Fibroblast of mammary gland (primary cell): ENCODE measurements at regions not wholly inside any gene's neighbourhood (a gene's known extent, or its start where the extent isn't known, plus 50 kb on each side); places are given as distances from the start of the nearest gene placed in this dataset.

Source experiments
- DNase-seq: peaks from one replicate; pipeline ENCODE4 v3.0.0-alpha.2; 2010; ENCODE audit warnings: low read depth
- H3K4me3 ChIP-seq: 2 replicates; pipeline ENCODE4 v1.5.1; 2011; ENCODE audit warnings: low read depth, mild to moderate bottlenecking, low read length, moderate library complexity; ENCODE audit not compliant: control insufficient read depth
- TF ChIP-seq, protein P1 (sequence below): conservative IDR thresholded peaks from 2 replicates; pipeline ENCODE4 v1.5.1; 2011; ENCODE audit warnings: low read depth, low read length, inconsistent platforms; ENCODE audit not compliant: control insufficient read depth, insufficient read depth

- no peak for DNase-seq
- no peak overlapping the region for H3K4me3 ChIP-seq
- TF ChIP-seq, protein P1, sequence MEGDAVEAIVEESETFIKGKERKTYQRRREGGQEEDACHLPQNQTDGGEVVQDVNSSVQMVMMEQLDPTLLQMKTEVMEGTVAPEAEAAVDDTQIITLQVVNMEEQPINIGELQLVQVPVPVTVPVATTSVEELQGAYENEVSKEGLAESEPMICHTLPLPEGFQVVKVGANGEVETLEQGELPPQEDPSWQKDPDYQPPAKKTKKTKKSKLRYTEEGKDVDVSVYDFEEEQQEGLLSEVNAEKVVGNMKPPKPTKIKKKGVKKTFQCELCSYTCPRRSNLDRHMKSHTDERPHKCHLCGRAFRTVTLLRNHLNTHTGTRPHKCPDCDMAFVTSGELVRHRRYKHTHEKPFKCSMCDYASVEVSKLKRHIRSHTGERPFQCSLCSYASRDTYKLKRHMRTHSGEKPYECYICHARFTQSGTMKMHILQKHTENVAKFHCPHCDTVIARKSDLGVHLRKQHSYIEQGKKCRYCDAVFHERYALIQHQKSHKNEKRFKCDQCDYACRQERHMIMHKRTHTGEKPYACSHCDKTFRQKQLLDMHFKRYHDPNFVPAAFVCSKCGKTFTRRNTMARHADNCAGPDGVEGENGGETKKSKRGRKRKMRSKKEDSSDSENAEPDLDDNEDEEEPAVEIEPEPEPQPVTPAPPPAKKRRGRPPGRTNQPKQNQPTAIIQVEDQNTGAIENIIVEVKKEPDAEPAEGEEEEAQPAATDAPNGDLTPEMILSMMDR = no peak
These were observed 118.6 kb upstream of the ADGRF1 start for GRCh38 chr6:47160702-47161101.

- DNase-seq = no peak
- no peak overlapping the region for H3K4me3 ChIP-seq
- TF ChIP-seq, protein P1 = no peak
These were observed 117.6 kb upstream of the ADGRF1 start for GRCh38 chr6:47159763-47160162.

DNA sequence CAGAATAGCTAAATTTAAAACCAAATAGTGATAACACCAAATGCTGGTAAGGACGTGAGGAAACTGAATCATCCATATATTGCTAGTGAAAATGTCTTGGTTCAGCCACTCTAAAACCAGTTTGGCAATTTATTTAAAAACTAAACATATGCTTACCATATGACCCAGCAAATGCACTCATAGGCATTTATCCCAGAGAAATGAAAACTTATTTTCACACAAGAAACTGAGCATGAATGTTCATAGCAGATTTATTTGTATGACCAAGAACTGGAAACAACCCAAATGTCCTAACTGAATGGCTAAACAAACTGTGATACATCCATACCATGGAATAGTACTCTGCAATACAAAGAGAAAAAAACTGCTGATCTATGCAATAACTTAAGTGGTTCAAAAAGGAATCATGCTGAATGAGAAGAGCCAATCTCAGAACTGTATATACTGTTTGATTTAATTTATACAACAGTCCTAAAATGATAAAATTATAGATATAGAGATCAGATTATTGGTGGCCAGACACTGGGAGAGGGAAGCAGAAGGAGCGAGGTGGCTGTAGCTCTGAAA lies 115.6 kb upstream of the ADGRF1 start:
- no peak overlapping the region for H3K4me3 ChIP-seq
- TF ChIP-seq, protein P1 = no peak
- peak; percentile 74 for DNase-seq

DNA sequence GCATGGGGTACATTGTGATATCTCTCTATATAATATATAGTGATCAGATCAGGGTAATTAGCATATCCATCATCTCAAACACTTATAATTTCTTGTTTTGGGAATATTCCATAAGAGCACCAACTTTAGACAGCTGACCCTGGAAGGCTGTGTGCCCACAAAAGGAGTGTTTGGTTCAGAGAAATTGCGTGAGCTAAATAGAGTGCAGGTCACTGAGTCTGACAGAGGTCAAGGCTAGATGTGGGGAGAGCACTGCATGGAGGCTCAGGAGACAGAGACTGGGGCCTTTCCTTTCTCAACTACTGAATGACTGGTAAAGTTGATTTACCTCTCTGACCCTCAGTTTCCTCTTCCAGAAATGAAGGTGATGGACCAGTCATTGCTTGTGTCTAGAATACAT lies 114.9 kb upstream of the ADGRF1 start:
- no peak overlapping the region for H3K4me3 ChIP-seq
- TF ChIP-seq, protein P1 = no peak
- no peak for DNase-seq

- TF ChIP-seq, protein P1 = no peak
- no peak for DNase-seq
These were observed 114.1 kb upstream of the ADGRF1 start for GRCh38 chr6:47156196-47156595.

GRCh38 chr6:47153404-47153755 lies 111.2 kb upstream of the ADGRF1 start:
- H3K4me3 ChIP-seq = no peak overlapping the region
- TF ChIP-seq, protein P1 = no peak

More at GRCh38 chr6:47156196-47156595, 114.1 kb upstream of the ADGRF1 start:
- H3K4me3 ChIP-seq = no peak overlapping the region

GRCh38 chr6:47152666-47153403 lies 110.7 kb upstream of the ADGRF1 start:
- H3K4me3 ChIP-seq = no peak overlapping the region
- TF ChIP-seq, protein P1 = no peak
- DNase-seq = peak; percentile 51

More at GRCh38 chr6:47153404-47153755, 111.2 kb upstream of the ADGRF1 start:
- DNase-seq = no peak
